C4-2B (cell line): ENCODE measurements at regions not wholly inside any gene's neighbourhood (a gene's known extent, or its start where the extent isn't known, plus 50 kb on each side); places are given as distances from the start of the nearest gene placed in this dataset.

Source experiments
- H3K27ac ChIP-seq: fragments of 450-650 bp; 2 replicates; pipeline ENCODE4 v1.5.1; 2017
- ZFX ChIP-seq: fragments of 450-650 bp; IDR thresholded peaks from 2 replicates; pipeline ENCODE4 v1.6.1; 2017
- TF ChIP-seq, protein P1 (sequence below): fragments of 450-650 bp; conservative IDR thresholded peaks from 2 replicates; pipeline ENCODE4 v1.5.1; 2017; ENCODE audit warnings: mild to moderate bottlenecking

DNA sequence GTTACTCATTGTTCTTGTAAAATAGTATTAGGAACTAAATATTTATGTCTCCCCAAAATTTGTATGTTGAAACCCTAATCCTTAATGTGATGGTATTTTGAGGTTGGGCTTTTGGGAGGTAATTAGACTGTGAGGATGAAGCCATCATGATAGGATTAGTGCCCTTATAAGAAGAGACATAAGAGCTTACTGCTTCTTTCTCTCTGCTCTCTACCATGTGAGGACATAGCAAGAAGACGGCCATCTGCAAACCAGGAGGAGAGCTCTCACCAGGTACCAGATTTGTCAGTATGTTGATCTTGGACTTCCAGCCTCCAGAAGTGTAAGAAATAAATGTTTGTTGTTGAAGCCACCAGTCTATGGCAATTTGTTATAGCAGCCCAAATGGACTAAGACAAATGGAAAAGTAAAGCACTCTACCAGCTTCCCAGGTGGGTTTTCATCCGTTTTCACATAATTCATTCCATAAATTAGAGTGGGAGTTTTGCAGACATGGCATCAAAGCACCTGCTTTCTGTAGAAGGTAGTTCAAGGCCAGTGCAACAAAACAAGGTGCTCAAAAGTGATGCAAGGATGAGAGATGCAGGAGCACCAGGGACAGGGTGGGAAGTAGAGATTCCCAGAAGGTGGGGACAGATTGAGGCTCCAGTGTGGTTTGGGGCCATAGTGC, 70.7 kb downstream of the MYCN start:
- H3K27ac ChIP-seq, result no peak overlapping the region
- TF ChIP-seq, protein P1, sequence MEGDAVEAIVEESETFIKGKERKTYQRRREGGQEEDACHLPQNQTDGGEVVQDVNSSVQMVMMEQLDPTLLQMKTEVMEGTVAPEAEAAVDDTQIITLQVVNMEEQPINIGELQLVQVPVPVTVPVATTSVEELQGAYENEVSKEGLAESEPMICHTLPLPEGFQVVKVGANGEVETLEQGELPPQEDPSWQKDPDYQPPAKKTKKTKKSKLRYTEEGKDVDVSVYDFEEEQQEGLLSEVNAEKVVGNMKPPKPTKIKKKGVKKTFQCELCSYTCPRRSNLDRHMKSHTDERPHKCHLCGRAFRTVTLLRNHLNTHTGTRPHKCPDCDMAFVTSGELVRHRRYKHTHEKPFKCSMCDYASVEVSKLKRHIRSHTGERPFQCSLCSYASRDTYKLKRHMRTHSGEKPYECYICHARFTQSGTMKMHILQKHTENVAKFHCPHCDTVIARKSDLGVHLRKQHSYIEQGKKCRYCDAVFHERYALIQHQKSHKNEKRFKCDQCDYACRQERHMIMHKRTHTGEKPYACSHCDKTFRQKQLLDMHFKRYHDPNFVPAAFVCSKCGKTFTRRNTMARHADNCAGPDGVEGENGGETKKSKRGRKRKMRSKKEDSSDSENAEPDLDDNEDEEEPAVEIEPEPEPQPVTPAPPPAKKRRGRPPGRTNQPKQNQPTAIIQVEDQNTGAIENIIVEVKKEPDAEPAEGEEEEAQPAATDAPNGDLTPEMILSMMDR, result no peak
- no peak for TF ChIP-seq ZFX

DNA sequence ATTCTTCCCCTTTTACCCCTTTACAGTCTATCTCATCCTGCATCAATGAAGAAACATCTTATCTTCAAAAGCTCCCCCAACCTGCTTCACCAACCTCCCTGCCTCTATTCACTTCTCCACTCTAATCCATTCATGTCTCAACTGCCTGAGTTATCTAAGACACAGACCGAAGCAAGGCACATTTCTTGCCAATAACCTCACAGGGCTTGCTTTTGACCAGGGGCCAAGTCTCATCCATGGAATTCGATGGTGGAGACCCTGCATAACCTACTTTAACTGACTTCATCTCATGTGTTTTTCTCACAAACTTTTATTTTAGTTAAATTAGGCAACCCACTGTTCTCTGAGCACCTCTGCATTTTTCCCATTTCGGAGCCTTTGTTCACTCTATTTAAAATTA, 69.7 kb downstream of the MYCN start:
- H3K27ac ChIP-seq, result no peak overlapping the region
- TF ChIP-seq, protein P1, result no peak
- TF ChIP-seq ZFX, result no peak

DNA sequence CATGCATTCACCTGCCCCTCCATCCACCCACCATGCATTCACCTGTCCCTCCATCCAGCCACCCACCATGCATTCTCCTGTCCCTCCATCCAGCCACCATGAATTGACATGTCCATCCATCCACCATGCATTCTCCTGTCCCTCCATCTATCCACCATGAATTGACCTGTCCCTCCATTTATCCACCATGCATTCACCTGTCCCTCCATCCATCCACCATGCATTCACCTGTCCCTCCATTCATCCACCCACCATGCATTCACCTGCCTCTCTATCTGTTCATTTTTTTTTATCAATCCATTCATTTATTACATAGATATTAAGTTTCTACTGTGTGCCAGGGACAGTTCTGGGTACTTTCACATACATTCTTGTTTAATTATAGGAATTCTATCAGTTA, 69.2 kb downstream of the MYCN start:
- H3K27ac ChIP-seq, result no peak overlapping the region
- TF ChIP-seq, protein P1, result no peak
- no peak for TF ChIP-seq ZFX

DNA sequence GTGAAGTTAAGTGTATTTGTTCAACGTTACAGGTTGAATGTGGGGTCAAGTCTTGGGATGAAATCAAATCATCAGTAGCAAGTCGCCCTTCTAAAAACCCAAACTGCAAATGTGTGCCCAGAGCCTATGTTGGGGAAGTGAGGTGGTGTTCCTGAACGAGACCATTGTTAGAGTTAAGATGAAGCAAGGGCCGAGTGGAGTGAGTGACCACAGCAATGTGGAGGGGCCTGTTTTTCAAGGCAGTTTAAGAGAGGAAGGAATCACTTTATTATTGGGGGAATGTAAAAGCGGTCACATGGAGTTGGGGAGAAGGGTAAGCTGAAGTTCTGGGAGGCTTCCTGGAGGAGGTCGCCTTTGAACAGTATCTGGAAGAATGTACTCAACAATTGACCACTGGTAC, 68.5 kb downstream of the MYCN start:
- TF ChIP-seq, protein P1, result no peak
- TF ChIP-seq ZFX, result no peak
- no peak overlapping the region for H3K27ac ChIP-seq

DNA sequence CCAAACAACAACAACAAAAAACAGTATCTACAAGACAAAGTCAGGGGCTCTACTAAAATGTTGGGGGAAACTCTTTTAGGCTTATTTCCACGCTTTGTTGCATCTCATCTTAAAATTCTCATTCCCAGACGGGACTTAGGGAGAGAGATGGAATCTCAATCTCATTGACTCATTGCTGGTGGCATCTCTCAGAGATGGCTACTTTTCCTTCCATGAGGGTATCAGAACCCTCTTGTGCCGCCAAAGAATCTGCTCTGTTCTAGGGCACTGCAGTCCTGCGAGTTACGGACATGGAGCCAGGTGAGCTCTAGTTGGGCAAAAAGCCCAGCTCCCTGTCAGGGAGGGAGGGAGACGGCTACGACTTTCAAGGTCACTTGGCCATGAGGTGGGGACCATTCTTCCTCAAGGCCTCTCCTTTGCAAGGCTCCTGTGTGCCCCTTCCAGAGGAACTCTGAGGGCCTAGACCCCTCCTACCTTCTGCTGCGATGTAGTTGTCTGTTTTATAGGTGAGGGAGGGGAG, 68.0 kb downstream of the MYCN start:
- TF ChIP-seq, protein P1, result no peak
- TF ChIP-seq ZFX, result no peak
- H3K27ac ChIP-seq, result no peak overlapping the region

DNA sequence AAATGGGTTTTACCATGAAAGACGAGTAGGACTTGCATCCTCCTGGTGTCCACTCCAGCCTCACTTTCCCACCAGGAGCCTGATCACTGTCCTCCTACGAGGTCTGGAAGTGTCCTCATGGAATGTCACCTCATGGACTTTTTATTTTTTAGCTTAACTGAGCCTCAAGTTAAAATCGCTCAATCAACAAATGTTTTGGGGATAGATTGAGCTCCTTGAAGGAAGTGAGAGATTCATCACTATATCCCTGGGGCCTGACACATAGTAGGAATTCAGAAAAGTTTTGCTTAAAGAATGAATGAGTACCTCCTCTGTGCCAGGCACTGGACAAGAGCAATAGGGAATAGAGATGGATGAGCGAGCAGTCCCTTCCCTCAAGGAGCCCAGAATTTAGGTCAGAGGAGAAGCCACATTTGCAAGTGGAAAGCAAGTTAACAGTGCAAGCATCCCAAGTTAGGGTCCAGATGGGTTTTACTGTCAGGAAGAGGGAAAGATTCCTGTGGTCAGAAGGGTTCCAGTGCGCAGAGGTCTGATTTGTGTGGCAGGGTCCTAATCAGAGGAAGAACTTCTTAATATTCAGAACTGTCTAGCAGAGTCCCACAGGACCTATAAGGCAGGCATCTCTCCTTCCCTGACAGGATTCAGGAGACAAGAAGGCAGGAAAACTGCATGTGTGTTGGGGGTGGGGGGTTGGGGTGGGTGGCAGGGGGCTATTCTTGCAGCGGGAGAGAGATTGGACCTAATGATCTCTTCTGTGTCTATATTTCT, 67.0 kb downstream of the MYCN start:
- TF ChIP-seq, protein P1, result no peak
- no peak for TF ChIP-seq ZFX
- H3K27ac ChIP-seq, result no peak overlapping the region

DNA sequence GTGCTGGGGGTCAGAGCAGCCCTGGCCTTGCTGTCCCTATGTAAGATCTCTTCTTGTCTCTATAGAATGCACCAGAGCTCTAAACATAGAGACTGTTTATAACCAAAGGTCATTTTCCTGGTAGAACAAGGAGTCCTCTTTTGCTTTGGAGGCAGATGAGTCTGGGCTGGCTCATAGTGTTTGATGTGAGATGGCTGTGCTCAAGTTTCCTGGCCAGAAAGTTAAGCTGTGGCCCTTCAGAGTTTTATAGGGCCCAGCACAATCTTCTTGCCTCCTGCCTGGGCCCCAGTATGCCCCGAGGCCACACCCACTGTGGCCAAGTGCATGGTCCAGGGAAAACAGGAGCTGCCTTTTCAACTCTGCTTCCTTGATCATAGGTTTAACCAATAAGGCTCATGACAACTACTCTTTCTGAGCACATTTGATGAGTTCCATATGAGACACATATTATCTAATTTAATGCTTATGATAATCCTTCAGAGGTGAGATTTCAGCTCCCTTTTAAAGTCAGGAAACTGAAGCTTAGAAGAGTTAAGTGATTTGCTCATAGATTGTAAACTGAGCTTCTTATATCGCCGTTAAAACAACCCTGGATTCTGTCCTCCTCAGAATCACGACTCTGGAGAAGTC, 66.3 kb downstream of the MYCN start:
- no peak for TF ChIP-seq ZFX
- TF ChIP-seq, protein P1, result no peak
- no peak overlapping the region for H3K27ac ChIP-seq
